GM12878 (cell line): ENCODE measurements at regions not wholly inside any gene's neighbourhood (a gene's known extent, or its start where the extent isn't known, plus 50 kb on each side); places are given as distances from the start of the nearest gene placed in this dataset.
"Not testable (repeated sequence)": the region's sequence is repeated elsewhere in the genome, so short reads cannot be mapped to it uniquely, and the experiment has no call there.

ENCODE experiments used
- ATF7 ChIP-seq: fragments of 450-650 bp; IDR thresholded peaks from 2 replicates; pipeline ENCODE4 v1.6.1; 2016; ENCODE audit warnings: low read depth, mild to moderate bottlenecking
- POLR2A ChIP-seq: IDR thresholded peaks from 2 replicates; pipeline ENCODE4 v1.6.1; 2011; ENCODE audit warnings: low read depth, mild to moderate bottlenecking, low read length
- TBL1XR1 ChIP-seq: IDR thresholded peaks from 2 replicates; pipeline ENCODE4 v1.6.1; 2012; ENCODE audit warnings: low read depth, low read length, improper control_type of control experiment

DNA sequence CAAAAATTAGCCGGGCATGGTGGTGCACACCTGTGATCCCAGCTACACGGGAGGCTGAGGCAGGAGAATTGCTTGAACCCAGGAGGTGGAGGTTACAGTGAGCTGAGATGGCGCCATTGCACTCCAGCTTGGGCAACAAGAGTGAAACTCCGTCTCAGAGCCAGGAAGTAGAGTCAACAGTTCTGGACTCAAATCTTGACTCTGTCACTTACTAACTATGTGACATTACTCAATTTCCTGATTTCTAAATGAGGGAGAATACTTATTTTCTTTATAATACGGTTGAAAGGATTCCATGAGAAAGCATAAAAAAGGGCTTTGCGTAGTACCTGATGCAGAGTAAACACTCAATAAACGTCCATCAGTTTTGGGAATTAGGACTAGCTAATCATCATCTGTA is 350.7 kb downstream of the SHQ1 start:
- TF ChIP-seq ATF7, TBL1XR1, POLR2A: not testable (repeated sequence)
